Spleen (tissue), 11 donors: ENCODE measurements at regions not wholly inside any gene's neighbourhood (a gene's known extent, or its start where the extent isn't known, plus 50 kb on each side); places are given as distances from the start of the nearest gene placed in this dataset.
A peak's percentile ranks its signal among the peaks of the same experiment; 100 is the strongest.

Experiments used
- DNase-seq: peaks from one replicate; pipeline ENCODE4 v3.0.0-alpha.2; 2020
- H3K27ac ChIP-seq, 8 donors: fragments of 200-600 bp; sonication (generic) in 7 of 8; 1 replicate in 4 of 8; 2 replicates in 4 of 8; pipeline versions ENCODE4 v1.5.0 to v1.8.0; 2016 to 2021; ENCODE audit warnings: inconsistent platforms in 4 of 8, mild to moderate bottlenecking in 4 of 8, moderate library complexity in 1 of 8
- H3K27me3 ChIP-seq, 7 donors: fragments of 200-600 bp; sonication (generic) in 6 of 7; replicated peaks in 1 of 7; 1 replicate in 4 of 7; 2 replicates in 3 of 7; pipeline versions ENCODE4 v1.5.0 to v1.8.0; 2016 to 2021; ENCODE audit warnings: inconsistent platforms in 3 of 7, mild to moderate bottlenecking in 1 of 7
- H3K36me3 ChIP-seq, 6 donors: fragments of 200-600 bp; sonication (generic) in 5 of 6; 1 replicate in 4 of 6; 2 replicates in 2 of 6; pipeline versions ENCODE4 v1.5.0 to v1.8.0; 2016 to 2021; ENCODE audit warnings: inconsistent platforms in 2 of 6
- H3K4me1 ChIP-seq, 6 donors: fragments of 200-600 bp; sonication (generic) in 5 of 6; 1 replicate in 3 of 6; 2 replicates in 3 of 6; pipeline versions ENCODE4 v1.5.0 to v1.8.0; 2016 to 2021; ENCODE audit warnings: inconsistent platforms in 3 of 6
- H3K4me3 ChIP-seq, 8 donors: fragments of 200-600 bp; sonication (generic) in 7 of 8; 1 replicate in 4 of 8; 2 replicates in 4 of 8; pipeline versions ENCODE4 v1.5.0 to v1.8.0; 2016 to 2021; ENCODE audit warnings: inconsistent platforms in 4 of 8, mild to moderate bottlenecking in 4 of 8, moderate library complexity in 2 of 8
- H3K9me3 ChIP-seq, 8 donors: fragments of 200-600 bp; sonication (generic) in 7 of 8; 1 replicate in 4 of 8; 2 replicates in 4 of 8; pipeline versions ENCODE4 v1.5.0 to v1.8.0; 2016 to 2021; ENCODE audit warnings: inconsistent platforms in 4 of 8
- POLR2A ChIP-seq, 3 donors: fragments of 450-650 bp; IDR thresholded peaks; one replicate each; pipeline ENCODE4 v1.5.1; 2017; ENCODE audit warnings: antibody characterized with exemption in 3 of 3, mild to moderate bottlenecking in 1 of 3
- POLR2AphosphoS5 ChIP-seq, 3 donors: sonication (generic); formaldehyde crosslinking; IDR thresholded peaks; one replicate each; pipeline ENCODE4 v1.5.1; 2017; ENCODE audit warnings: antibody characterized with exemption in 3 of 3
- WGBS, 5 donors: extraction: QIAGEN DNeasy Blood & Tissue Kit in 3 of 5; methylation state at CpG; one replicate each; pipeline versions ENCODE4 v1.1.5 to v1.1.7; 2013 to 2018; 5-methylcytosine and 5-hydroxymethylcytosine counted together
- intact Hi-C: fragments of 100-400 bp; cut with DNase I; formaldehyde crosslinking; loops from one replicate; pipeline ENCODE4 v1.15.0; 2023; ENCODE audit warnings: low total_unique reads
- TF ChIP-seq, protein P1 (sequence below), 11 experiments: fragments of 200-600 bp in 7 of 11; fragments of 450-650 bp in 4 of 11; sonication (generic) in 4 of 11; IDR thresholded peaks in 8 of 11; conservative IDR thresholded peaks in 3 of 11; 1 replicate in 7 of 11; 2 replicates in 4 of 11; pipeline versions ENCODE4 v1.4.0 to v1.8.0; 2016 to 2021; ENCODE audit warnings: antibody characterized with exemption in 11 of 11, inconsistent platforms in 4 of 11, mild to moderate bottlenecking in 1 of 11
- donor health status: healthy with polysubstance abuse.
- donor health status: DM: no; HTN: no; CAD: no; lungs with moderate emphysema.
- donor health status: DM: no; HTN: no; CAD: no.
- donor health status: Bipolar disorder and iron deficiency.
- donor health status: healthy.
- donor health status: DM: no; HTN: no; CAD: no.
- donor health status: DM: yes; HTN: yes; CAD: no.

DNA sequence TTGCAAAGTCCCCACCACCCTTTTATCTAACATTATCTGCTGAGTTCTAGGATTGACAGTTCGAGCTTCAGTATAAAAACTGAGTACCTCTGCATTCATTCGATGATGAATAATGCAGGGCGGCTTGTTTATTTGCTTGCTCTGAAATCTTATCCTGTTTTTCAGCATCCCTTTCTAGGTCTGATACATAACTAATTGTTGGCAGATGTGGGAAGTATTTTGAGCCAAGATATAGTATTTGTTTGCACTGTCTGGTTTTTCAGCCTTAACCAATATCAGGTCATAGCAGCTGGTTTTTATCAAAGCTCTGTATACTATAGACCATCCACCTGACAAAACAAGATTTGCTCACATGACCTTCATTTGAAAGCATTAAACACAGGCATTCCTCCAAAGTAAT, 161.4 kb downstream of the TFEC start:
- Histone ChIP-seq H3K27me3 (no peaks in the 10 kb centered on the region), H3K4me1 (no peaks in the 10 kb centered on the region), H3K27ac (no peak overlapping the region), H3K9me3 (no peaks in the 10 kb centered on the region), H3K4me3 (no peak overlapping the region), H3K36me3 (no peaks in the 10 kb centered on the region)
- DNase-seq = no peak
- TF ChIP-seq POLR2AphosphoS5 (IDR thresholded peaks at IDR 0.05) (no peak), POLR2A (IDR thresholded peaks at IDR 0.05) (no peak)
- TF ChIP-seq, protein P1, sequence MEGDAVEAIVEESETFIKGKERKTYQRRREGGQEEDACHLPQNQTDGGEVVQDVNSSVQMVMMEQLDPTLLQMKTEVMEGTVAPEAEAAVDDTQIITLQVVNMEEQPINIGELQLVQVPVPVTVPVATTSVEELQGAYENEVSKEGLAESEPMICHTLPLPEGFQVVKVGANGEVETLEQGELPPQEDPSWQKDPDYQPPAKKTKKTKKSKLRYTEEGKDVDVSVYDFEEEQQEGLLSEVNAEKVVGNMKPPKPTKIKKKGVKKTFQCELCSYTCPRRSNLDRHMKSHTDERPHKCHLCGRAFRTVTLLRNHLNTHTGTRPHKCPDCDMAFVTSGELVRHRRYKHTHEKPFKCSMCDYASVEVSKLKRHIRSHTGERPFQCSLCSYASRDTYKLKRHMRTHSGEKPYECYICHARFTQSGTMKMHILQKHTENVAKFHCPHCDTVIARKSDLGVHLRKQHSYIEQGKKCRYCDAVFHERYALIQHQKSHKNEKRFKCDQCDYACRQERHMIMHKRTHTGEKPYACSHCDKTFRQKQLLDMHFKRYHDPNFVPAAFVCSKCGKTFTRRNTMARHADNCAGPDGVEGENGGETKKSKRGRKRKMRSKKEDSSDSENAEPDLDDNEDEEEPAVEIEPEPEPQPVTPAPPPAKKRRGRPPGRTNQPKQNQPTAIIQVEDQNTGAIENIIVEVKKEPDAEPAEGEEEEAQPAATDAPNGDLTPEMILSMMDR (IDR thresholded peaks at IDR 0.05 in 8 of 11, conservative IDR thresholded peaks at IDR 0.05 in 3 of 11) = no peak
- intact Hi-C loops = no loop called here
- 77 to 88% (median 85%) methylated on average over 3 of the region's 3 CpGs for WGBS, 5 donors

DNA sequence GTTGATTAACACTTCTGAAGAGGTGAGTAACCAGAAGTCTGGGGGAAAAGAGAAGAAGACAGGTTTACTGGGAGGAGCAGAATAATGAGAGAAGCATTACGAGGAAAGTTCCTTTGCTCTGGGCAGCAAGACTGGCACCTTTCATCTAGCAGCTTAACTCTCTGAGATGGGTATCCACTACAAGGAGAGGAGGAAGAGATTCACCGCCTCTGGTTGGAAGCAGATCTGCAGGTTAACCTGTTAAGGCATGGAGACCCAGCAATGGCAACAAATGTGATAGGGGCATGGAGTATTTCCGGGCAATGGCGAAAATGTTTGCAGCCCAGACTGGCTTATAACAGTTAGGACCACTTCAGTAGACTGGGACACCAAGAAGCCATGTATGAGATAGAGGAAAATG, 162.2 kb downstream of the TFEC start:
- WGBS, 5 donors = 92 to 96% (median 94%) methylated on average over 4 of the region's 4 CpGs
- TF ChIP-seq, protein P1 (IDR thresholded peaks at IDR 0.05 in 8 of 11, conservative IDR thresholded peaks at IDR 0.05 in 3 of 11) = no peak
- no peak for TF ChIP-seq POLR2AphosphoS5 (IDR thresholded peaks at IDR 0.05)
- no peak for TF ChIP-seq POLR2A (IDR thresholded peaks at IDR 0.05)
- intact Hi-C loops = no loop called here

DNA sequence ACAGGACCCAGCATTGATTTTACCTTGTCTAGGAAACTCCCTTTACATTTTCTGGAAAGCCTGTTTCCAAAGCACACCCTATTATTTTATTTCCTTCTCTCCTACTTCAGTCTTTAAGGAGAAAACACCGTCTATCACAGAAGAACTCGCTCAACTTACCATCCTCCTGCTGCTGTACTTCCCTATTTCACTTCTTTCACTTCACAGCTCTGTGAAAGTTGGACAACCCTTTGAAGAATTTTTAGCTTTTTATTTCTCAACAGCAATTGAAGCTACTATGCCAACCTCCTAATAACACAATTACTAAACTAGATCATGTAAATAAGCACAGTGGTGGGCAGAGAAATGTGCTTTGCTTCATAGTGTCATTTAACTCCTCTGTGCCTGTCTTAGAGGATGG, 166.5 kb downstream of the TFEC start:
- Histone ChIP-seq H3K27me3 (no peaks in the 10 kb centered on the region), H3K9me3 (no peaks in the 10 kb centered on the region), H3K4me3 (no peak overlapping the region), H3K36me3 (no peaks in the 10 kb centered on the region), H3K4me1 (no peaks in the 10 kb centered on the region), H3K27ac (no peak overlapping the region)
- DNase-seq = no peak
- 28 to 34% (median 32%) methylated on average over 2 of the region's 2 CpGs for WGBS, 5 donors
- intact Hi-C loops = no loop called here
- TF ChIP-seq POLR2AphosphoS5 (IDR thresholded peaks at IDR 0.05) (no peak), POLR2A (IDR thresholded peaks at IDR 0.05) (no peak)
- TF ChIP-seq, protein P1 (IDR thresholded peaks at IDR 0.05 in 8 of 11, conservative IDR thresholded peaks at IDR 0.05 in 3 of 11) = no peak

More for the DNA sequence above, 162.2 kb downstream of the TFEC start:
- Histone ChIP-seq H3K9me3 (no peaks in the 10 kb centered on the region), H3K4me1 (no peaks in the 10 kb centered on the region), H3K27me3 (no peaks in the 10 kb centered on the region), H3K36me3 (no peaks in the 10 kb centered on the region), H3K4me3 (no peak overlapping the region), H3K27ac (no peak overlapping the region)
- DNase-seq = no peak

DNA sequence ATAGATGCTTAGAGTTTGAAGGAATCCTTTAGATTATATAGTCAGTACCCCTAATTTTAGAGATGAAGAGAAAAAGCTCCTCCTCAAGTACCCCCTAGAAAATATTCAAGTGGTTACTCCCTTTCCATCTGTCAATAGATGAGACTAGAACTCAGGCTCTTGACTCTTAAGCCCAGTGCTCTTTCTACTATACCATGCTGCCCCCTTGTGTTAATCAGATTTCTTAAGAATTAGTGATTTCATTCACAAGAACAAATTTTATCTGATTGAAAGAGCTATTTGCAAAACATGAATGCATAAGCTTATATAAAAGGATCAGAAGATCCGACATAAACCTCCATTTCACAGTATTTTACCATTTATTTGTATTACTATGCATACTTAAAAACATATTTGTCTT, 179.3 kb downstream of the TFEC start:
- DNase-seq = no peak
- no peak overlapping the region for H3K4me3 ChIP-seq
- no peak for TF ChIP-seq POLR2A (IDR thresholded peaks at IDR 0.05)
- TF ChIP-seq, protein P1 (IDR thresholded peaks at IDR 0.05 in 8 of 11, conservative IDR thresholded peaks at IDR 0.05 in 3 of 11) = peak in 2 of 11 experiments; percentile 10 to 16

More for the DNA sequence above, 179.3 kb downstream of the TFEC start:
- Histone ChIP-seq H3K27me3 (peaks cover 0 to 5% (median 0%) of the 10 kb centered on the region in 7 donors), H3K27ac (no peak overlapping the region), H3K4me1 (no peaks in the 10 kb centered on the region), H3K36me3 (no peaks in the 10 kb centered on the region), H3K9me3 (no peaks in the 10 kb centered on the region)
- intact Hi-C loops = no loop called here
- 55 to 74% (median 62%) methylated on average over 1 of the region's 1 CpG for WGBS, 5 donors
